Loucy (cell line): ENCODE measurements at regions not wholly inside any gene's neighbourhood (a gene's known extent, or its start where the extent isn't known, plus 50 kb on each side); places are given as distances from the start of the nearest gene placed in this dataset.

ENCODE experiments used
- H2AFZ ChIP-seq: fragments of 200-600 bp; sonication (generic); 2 replicates; pipeline ENCODE4 v1.6.0; 2016; ENCODE audit warnings: antibody characterized with exemption, mild to moderate bottlenecking, low read length, moderate library complexity
- H3F3A ChIP-seq: fragments of 200-600 bp; 2 replicates; pipeline ENCODE4 v1.6.0; 2016; ENCODE audit warnings: antibody characterized with exemption, low read depth, mild to moderate bottlenecking
- H3K27me3 ChIP-seq: fragments of 200-600 bp; sonication (generic); 2 replicates; pipeline ENCODE4 v1.6.1; 2014; ENCODE audit warnings: low read length, mild to moderate bottlenecking; ENCODE audit not compliant: insufficient read depth, poor library complexity, severe bottlenecking
- H3K36me3 ChIP-seq: fragments of 200-600 bp; sonication (generic); 2 replicates; pipeline ENCODE4 v1.6.1; 2016; ENCODE audit warnings: low read length; ENCODE audit not compliant: insufficient read depth
- H3K4me1 ChIP-seq: fragments of 200-600 bp; sonication (generic); 2 replicates; pipeline ENCODE4 v1.5.1; 2014; ENCODE audit warnings: low read length, mild to moderate bottlenecking; ENCODE audit not compliant: insufficient read depth, poor library complexity, severe bottlenecking
- H3K4me2 ChIP-seq: fragments of 200-600 bp; sonication (generic); 2 replicates; pipeline ENCODE4 v1.6.0; 2014; ENCODE audit warnings: antibody characterized with exemption, low read length, low read depth, mild to moderate bottlenecking; ENCODE audit not compliant: poor library complexity, severe bottlenecking
- H3K4me3 ChIP-seq: fragments of 200-600 bp; sonication (generic); 2 replicates; pipeline ENCODE4 v1.5.1; 2014; ENCODE audit warnings: low read length, mild to moderate bottlenecking, mixed read lengths; ENCODE audit not compliant: poor library complexity, severe bottlenecking
- H3K79me2 ChIP-seq: fragments of 200-600 bp; sonication (generic); 2 replicates; pipeline ENCODE4 v1.6.1; 2014; ENCODE audit warnings: low read length; ENCODE audit not compliant: insufficient read depth
- H3K9ac ChIP-seq: fragments of 200-600 bp; sonication (generic); 2 replicates; pipeline ENCODE4 v1.6.0; 2014; ENCODE audit warnings: mild to moderate bottlenecking, low read depth, low read length, moderate library complexity; ENCODE audit not compliant: poor library complexity, severe bottlenecking
- H3K9me2 ChIP-seq: fragments of 200-600 bp; sonication (generic); replicated peaks from 2 replicates; pipeline ENCODE4 v1.6.1; 2016; ENCODE audit warnings: low read depth, low read length, mixed read lengths
- H3K9me3 ChIP-seq: fragments of 200-600 bp; sonication (generic); 2 replicates; pipeline ENCODE4 v1.6.1; 2014; ENCODE audit warnings: mild to moderate bottlenecking, antibody characterized with exemption, low read length, low read depth; ENCODE audit not compliant: insufficient read depth
- H4K20me1 ChIP-seq: fragments of 200-600 bp; sonication (generic); 2 replicates; pipeline ENCODE4 v1.6.0; 2014; ENCODE audit warnings: antibody characterized with exemption, low read length, mild to moderate bottlenecking; ENCODE audit not compliant: insufficient read depth, poor library complexity, severe bottlenecking
- EZH2phosphoT487 ChIP-seq: fragments of 200-600 bp; IDR thresholded peaks from 2 replicates; pipeline ENCODE4 v1.6.1; 2018; ENCODE audit warnings: antibody characterized with exemption, mild to moderate bottlenecking, moderate library complexity, borderline replicate concordance
- TF ChIP-seq, protein P1 (sequence below): fragments of 200-600 bp; sonication (generic); conservative IDR thresholded peaks from 2 replicates; pipeline ENCODE4 v1.5.1; 2014; ENCODE audit warnings: mild to moderate bottlenecking, antibody characterized with exemption, low read length

DNA sequence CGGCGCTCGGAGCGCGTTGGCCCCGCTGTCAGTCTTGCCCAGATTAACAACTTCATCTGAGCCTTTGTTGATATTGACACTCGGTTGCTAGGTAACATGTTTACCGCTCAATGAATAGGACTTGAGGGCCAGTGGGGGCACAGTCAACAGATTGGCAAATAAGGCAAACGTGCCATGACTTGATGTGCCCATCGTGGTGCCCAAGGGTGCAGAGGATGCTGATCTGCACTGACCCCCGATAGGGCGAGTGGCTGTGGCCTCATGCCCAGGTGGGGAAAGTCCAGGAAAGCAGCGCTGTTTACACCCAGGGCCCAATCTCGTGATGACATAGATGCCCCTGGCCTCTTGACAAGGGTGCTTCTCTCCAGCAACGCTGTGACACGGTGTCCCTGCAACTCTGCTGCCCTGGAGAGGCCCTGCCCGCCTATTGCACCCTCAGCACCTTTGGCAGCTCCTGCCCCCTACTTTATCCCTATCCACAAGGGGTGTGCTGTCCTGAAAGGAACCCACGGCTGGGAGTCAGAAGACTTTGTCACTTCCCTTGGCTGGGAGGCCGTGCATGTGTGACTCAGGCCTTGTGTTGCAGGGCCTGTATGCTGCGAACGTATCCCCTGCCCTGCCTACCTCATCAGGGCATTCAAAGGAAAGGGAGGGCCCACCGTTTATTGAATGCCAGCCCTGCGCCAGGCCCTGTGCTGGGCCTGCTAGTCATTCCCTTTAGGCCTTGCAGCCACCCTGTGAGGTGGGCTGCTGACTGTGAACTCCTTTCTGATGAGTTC, 158.0 kb downstream of the INHBB start:
- no peak overlapping the region for H2AFZ ChIP-seq
- no peak overlapping the region for H3K9ac ChIP-seq
- H3K4me1 ChIP-seq: no peaks in the 10 kb centered on the region
- H3K4me2 ChIP-seq: no peak overlapping the region
- no peaks in the 10 kb centered on the region for H3K79me2 ChIP-seq
- TF ChIP-seq EZH2phosphoT487: no peak
- TF ChIP-seq, protein P1, sequence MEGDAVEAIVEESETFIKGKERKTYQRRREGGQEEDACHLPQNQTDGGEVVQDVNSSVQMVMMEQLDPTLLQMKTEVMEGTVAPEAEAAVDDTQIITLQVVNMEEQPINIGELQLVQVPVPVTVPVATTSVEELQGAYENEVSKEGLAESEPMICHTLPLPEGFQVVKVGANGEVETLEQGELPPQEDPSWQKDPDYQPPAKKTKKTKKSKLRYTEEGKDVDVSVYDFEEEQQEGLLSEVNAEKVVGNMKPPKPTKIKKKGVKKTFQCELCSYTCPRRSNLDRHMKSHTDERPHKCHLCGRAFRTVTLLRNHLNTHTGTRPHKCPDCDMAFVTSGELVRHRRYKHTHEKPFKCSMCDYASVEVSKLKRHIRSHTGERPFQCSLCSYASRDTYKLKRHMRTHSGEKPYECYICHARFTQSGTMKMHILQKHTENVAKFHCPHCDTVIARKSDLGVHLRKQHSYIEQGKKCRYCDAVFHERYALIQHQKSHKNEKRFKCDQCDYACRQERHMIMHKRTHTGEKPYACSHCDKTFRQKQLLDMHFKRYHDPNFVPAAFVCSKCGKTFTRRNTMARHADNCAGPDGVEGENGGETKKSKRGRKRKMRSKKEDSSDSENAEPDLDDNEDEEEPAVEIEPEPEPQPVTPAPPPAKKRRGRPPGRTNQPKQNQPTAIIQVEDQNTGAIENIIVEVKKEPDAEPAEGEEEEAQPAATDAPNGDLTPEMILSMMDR: no peak
- H3K4me3 ChIP-seq: no peak overlapping the region
- H3K27me3 ChIP-seq: no peaks in the 10 kb centered on the region
- H3K9me2 ChIP-seq: no peaks in the 10 kb centered on the region
- no peaks in the 10 kb centered on the region for H3F3A ChIP-seq
- no peaks in the 10 kb centered on the region for H3K36me3 ChIP-seq
- H4K20me1 ChIP-seq: no peaks in the 10 kb centered on the region
- H3K9me3 ChIP-seq: no peaks in the 10 kb centered on the region

GRCh38 chr2:120504936-120505705, 159.2 kb downstream of the INHBB start:
- no peaks in the 10 kb centered on the region for H3K27me3 ChIP-seq
- H3K9me3 ChIP-seq: no peaks in the 10 kb centered on the region
- TF ChIP-seq, protein P1: no peak
- no peak for TF ChIP-seq EZH2phosphoT487

DNA sequence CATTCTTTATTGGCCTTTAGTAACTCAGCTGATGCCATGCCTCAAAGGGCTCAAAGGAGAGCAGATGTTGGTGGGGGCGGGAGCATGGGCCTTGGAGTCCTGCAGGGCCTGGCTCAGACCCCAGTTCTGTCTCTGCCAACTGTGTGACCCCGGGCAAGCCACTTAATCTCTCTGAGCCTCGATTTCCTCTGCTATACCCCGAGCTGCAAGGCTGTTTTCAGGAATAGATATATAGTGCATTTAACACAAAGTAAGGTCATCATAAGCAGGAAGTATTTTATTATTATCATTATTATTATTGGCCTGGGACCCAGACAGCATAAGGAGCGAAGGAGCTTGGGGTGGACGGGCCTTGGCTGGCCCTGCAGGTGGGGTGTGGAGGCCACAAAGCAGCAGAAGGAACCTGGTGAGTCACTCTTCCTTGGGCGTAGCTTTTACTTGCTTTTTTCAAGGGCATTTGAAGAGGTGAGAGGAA, 162.7 kb downstream of the INHBB start:
- Histone ChIP-seq H3K27me3 (no peaks in the 10 kb centered on the region), H3K4me3 (no peak overlapping the region), H3F3A (no peaks in the 10 kb centered on the region), H3K4me2 (no peak overlapping the region), H3K4me1 (no peaks in the 10 kb centered on the region), H3K36me3 (no peaks in the 10 kb centered on the region), H3K9ac (no peak overlapping the region), H3K79me2 (no peaks in the 10 kb centered on the region), H3K9me3 (no peaks in the 10 kb centered on the region), H4K20me1 (no peaks in the 10 kb centered on the region), H2AFZ (no peak overlapping the region), H3K9me2 (no peaks in the 10 kb centered on the region)
- TF ChIP-seq, protein P1: no peak
- TF ChIP-seq EZH2phosphoT487: no peak

More at GRCh38 chr2:120504936-120505705, 159.2 kb downstream of the INHBB start:
- no peaks in the 10 kb centered on the region for H3K79me2 ChIP-seq
- H2AFZ ChIP-seq: no peak overlapping the region
- no peaks in the 10 kb centered on the region for H3K4me1 ChIP-seq
- no peak overlapping the region for H3K4me3 ChIP-seq
- no peaks in the 10 kb centered on the region for H3K36me3 ChIP-seq
- no peaks in the 10 kb centered on the region for H3K9me2 ChIP-seq
- H4K20me1 ChIP-seq: no peaks in the 10 kb centered on the region
- H3K9ac ChIP-seq: no peak overlapping the region
- no peak overlapping the region for H3K4me2 ChIP-seq
- no peaks in the 10 kb centered on the region for H3F3A ChIP-seq
